Upper lobe of right lung (tissue), 1 donor: ENCODE measurements at regions not wholly inside any gene's neighbourhood (a gene's known extent, or its start where the extent isn't known, plus 50 kb on each side); places are given as distances from the start of the nearest gene placed in this dataset.

ENCODE experiments used
- ATAC-seq: fragments of 200-7000 bp; cut with Tn5 transposase; one replicate; pipeline ENCODE4 v1.9.1; 2020; ENCODE audit warnings: mild to moderate bottlenecking, moderate library complexity
- DNase-seq: peaks from one replicate; pipeline ENCODE4 v3.0.0-alpha.2; 2020
- H3K27ac ChIP-seq: fragments of 200-600 bp; one replicate; pipeline ENCODE4 v1.8.0; 2022
- H3K27me3 ChIP-seq: fragments of 200-600 bp; one replicate; pipeline ENCODE4 v1.8.0; 2022; ENCODE audit warnings: mild to moderate bottlenecking
- H3K36me3 ChIP-seq: fragments of 200-600 bp; one replicate; pipeline ENCODE4 v1.8.0; 2022
- H3K4me1 ChIP-seq: fragments of 200-600 bp; one replicate; pipeline ENCODE4 v1.8.0; 2022
- H3K4me3 ChIP-seq: fragments of 200-600 bp; one replicate; pipeline ENCODE4 v1.8.0; 2022; ENCODE audit warnings: mild to moderate bottlenecking
- H3K9me3 ChIP-seq: fragments of 200-600 bp; one replicate; pipeline ENCODE4 v1.8.0; 2022
- intact Hi-C: fragments of 100-400 bp; cut with DNase I; formaldehyde crosslinking; loops from one replicate; pipeline ENCODE4 v1.11.0; 2022
- TF ChIP-seq, protein P1 (sequence below): fragments of 200-600 bp; IDR thresholded peaks from one replicate; pipeline ENCODE4 v1.8.0; 2022; ENCODE audit warnings: antibody characterized with exemption
- donor health status: DM: no; HTN: yes; CAD: no; lungs with severe emphysema.

DNA sequence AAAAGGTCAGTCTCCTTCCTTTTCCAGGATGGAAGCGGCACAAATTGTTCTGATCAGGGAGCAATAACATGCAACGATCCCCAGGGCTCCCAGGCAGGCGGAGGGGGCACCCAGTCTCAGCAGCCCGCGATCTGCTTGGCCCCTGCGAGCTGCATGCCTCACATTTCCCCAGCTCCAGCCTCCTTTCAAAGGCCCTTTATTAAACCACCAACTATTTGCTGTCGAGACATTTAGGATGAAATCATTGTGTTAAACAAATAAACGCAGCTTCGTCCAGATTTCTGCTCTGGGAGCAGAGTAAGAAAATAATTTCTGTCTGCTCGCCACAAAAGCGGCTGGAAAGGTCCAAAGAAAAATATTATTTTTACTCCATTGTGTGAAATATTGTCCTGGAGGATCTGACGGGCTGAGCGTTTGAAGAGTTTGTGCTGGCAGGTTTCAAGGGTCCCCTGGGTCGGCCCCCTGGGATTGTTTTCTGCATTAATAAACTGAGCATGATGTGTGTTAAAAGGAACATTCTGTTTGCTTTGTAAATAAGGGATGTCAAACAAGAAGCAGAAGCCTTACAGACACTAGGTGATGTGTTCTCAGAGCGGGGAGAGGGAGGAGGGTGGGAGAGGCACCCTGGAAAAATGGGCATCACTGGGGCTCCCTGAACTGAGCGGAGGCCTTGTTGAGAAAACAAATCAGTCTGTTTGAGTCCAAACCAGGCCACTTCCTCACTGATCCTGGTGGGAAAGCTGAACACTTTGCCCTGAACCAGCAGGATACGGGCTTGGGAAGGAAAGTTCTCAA lies 110.1 kb downstream of the FOXD1 start:
- no peaks in the 10 kb centered on the region for H3K4me1 ChIP-seq

DNA sequence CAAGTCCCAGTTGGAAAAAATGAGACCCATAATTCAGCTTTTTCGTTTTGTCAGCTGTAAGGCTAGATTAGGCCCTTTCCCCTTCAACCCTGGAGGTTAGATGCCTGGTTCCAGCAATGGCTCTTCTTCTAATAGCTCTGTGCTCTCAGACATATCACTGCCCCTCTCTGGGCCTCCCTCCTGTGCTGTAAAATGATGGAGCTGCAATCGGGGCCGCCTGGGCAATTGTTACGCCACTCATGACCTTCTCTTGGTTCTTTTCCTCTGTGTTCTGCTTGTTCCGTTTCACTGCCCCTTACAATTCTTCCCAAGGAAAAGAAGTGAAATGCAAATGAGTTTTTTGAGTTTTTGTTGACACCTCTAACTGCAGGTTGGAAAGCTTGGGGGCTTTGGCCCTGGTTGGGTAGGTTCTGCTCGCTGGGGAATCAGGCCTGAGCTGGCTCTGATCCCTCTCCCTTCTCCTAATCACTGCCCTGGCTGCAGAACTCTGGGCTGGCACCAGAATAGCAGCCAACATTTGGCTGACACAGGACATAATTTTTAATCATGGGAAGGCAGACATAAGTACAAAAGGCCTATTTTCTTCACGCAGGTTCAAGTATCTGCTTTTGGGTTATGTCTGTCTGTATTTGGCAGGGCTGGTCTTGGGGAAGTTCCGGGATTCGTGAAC lies 110.9 kb downstream of the FOXD1 start:
- H3K4me1 ChIP-seq = no peaks in the 10 kb centered on the region
- intact Hi-C loops = no loop called here
- ATAC-seq = no peak
- no peaks in the 10 kb centered on the region for H3K36me3 ChIP-seq
- no peak for DNase-seq
- no peaks in the 10 kb centered on the region for H3K9me3 ChIP-seq
- peaks cover 55% of the 10 kb centered on the region for H3K27me3 ChIP-seq
- TF ChIP-seq, protein P1, sequence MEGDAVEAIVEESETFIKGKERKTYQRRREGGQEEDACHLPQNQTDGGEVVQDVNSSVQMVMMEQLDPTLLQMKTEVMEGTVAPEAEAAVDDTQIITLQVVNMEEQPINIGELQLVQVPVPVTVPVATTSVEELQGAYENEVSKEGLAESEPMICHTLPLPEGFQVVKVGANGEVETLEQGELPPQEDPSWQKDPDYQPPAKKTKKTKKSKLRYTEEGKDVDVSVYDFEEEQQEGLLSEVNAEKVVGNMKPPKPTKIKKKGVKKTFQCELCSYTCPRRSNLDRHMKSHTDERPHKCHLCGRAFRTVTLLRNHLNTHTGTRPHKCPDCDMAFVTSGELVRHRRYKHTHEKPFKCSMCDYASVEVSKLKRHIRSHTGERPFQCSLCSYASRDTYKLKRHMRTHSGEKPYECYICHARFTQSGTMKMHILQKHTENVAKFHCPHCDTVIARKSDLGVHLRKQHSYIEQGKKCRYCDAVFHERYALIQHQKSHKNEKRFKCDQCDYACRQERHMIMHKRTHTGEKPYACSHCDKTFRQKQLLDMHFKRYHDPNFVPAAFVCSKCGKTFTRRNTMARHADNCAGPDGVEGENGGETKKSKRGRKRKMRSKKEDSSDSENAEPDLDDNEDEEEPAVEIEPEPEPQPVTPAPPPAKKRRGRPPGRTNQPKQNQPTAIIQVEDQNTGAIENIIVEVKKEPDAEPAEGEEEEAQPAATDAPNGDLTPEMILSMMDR = no peak
- no peak overlapping the region for H3K27ac ChIP-seq
- no peak overlapping the region for H3K4me3 ChIP-seq

More for the DNA sequence above, 110.1 kb downstream of the FOXD1 start:
- Histone ChIP-seq H3K27ac (no peak overlapping the region), H3K36me3 (no peaks in the 10 kb centered on the region), H3K9me3 (no peaks in the 10 kb centered on the region), H3K27me3 (peaks cover 48% of the 10 kb centered on the region), H3K4me3 (no peak overlapping the region)
- TF ChIP-seq, protein P1 = no peak
- DNase-seq (no peak), ATAC-seq (no peak)
- intact Hi-C loops = no loop called here

DNA sequence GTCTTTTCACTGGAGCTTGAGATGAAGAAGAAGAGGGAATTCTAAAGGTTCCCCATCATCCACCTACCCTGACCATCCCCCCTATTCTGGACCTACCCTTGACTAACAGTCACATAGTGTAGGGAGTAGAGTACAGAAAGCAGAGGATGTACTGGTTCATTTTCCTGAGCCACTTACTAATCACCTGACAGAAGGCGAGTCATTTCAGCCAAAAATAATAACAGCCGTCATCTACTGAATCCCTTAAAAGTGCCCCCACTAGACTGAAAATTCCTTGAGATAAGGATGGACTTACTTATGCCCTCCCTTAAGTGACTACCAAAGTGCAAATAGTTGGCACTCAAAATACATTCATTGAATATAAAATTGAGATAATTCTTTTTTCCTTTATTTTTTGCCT lies 112.2 kb downstream of the FOXD1 start:
- DNase-seq (no peak), ATAC-seq (no peak)
- Histone ChIP-seq H3K27me3 (peaks cover 57% of the 10 kb centered on the region), H3K27ac (no peak overlapping the region), H3K4me1 (no peaks in the 10 kb centered on the region), H3K36me3 (no peaks in the 10 kb centered on the region), H3K9me3 (peaks cover under 1% of the 10 kb centered on the region), H3K4me3 (no peak overlapping the region)
- intact Hi-C loops = no loop called here
- TF ChIP-seq, protein P1 = no peak

- no peak overlapping the region for H3K4me3 ChIP-seq
- intact Hi-C loops = no loop called here
- TF ChIP-seq, protein P1 = no peak
Observed at GRCh38 chr5:73333944-73334703, 114.5 kb downstream of the FOXD1 start.

GRCh38 chr5:73330613-73331012 lies 118.0 kb downstream of the FOXD1 start:
- H3K4me3 ChIP-seq = no peak overlapping the region
- DNase-seq (no peak), ATAC-seq (no peak)
- TF ChIP-seq, protein P1 = no peak
- no peaks in the 10 kb centered on the region for H3K4me1 ChIP-seq
- H3K36me3 ChIP-seq = no peaks in the 10 kb centered on the region
- no peak overlapping the region for H3K27ac ChIP-seq
- peaks cover 13% of the 10 kb centered on the region for H3K9me3 ChIP-seq
- peaks cover 26% of the 10 kb centered on the region for H3K27me3 ChIP-seq
- intact Hi-C loops = no loop called here

More at GRCh38 chr5:73333944-73334703, 114.5 kb downstream of the FOXD1 start:
- no peak overlapping the region for H3K27ac ChIP-seq
- no peaks in the 10 kb centered on the region for H3K4me1 ChIP-seq
- H3K36me3 ChIP-seq = no peaks in the 10 kb centered on the region
- no peak for ATAC-seq
- peaks cover 41% of the 10 kb centered on the region for H3K27me3 ChIP-seq
- DNase-seq = no peak
- H3K9me3 ChIP-seq = peaks cover 13% of the 10 kb centered on the region
